GM19025 (cell line): ENCODE measurements at regions not wholly inside any gene's neighbourhood (a gene's known extent, or its start where the extent isn't known, plus 50 kb on each side); places are given as distances from the start of the nearest gene placed in this dataset.
"Not testable (repeated sequence)": the region's sequence is repeated elsewhere in the genome, so short reads cannot be mapped to it uniquely, and the experiment has no call there.

Experiments
- ATAC-seq: cut with Tn5 transposase; IDR thresholded peaks from one replicate; pipeline ENCODE4 v1.9.1; 2021; ENCODE audit warnings: mild to moderate bottlenecking, low read depth, moderate library complexity; ENCODE audit not compliant: unreplicated experiment

DNA sequence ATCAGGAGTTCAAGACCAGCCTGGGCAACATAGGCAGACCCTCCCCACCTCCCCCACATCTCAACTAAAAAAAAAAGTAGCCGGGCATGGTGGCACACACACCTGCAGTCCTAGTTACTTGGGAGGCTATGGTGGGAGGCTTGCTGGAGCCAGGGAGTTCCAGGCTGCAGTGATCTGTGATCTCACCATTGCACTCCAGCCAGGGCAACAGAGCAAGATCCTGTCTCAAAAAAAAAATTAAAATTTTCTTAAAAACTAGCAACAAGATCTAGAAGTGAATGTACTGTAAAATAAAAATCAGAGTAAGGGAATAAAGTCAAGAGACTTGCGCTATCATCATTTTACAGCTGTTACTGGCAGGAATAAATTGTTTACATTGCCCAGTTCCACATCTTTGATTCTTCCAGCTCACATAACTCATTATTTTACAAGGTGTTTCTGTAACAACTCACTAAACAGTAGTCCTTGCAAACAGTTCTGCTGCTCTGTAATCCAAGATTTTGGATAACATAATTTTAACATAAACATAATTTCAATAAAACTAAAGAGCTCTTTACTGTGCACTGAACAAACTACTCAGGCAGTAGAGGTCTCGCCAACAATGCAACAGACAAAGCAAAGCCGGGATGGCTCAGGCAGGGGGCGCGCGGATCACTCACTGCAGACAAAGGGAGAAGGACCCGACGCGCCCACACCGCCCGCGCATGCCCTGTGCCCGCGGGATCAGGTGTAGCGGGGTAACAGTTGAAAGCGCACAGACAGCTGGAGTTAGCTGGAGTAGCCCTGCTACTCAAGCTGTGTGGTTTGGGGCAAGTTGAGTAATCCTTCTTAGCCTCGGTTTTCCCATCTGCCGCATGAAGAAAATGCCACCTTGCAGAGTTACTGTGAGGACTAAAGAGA, 73.3 kb upstream of the NFE2L3 start:
- peak; percentile 93 for ATAC-seq

DNA sequence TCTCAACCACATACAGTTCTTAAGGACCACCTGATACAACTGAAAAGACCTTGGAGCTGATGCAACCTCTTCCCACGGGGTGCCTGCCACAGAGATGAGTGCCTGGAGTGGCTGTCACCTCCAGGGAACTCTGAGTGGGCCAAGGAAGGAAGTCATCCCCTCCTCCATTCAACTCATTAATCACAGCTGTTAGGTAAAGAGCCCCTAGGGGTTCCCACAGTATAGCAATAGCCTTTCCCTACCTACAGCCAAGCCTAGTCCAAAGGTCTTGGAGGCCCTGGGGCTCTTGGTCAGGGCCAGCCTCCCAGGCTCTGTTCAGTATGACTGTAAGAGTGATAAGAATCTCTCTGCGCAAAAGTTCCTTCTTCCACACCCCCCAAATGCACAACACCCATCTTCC, 70.4 kb upstream of the NFE2L3 start:
- no peak for ATAC-seq

DNA sequence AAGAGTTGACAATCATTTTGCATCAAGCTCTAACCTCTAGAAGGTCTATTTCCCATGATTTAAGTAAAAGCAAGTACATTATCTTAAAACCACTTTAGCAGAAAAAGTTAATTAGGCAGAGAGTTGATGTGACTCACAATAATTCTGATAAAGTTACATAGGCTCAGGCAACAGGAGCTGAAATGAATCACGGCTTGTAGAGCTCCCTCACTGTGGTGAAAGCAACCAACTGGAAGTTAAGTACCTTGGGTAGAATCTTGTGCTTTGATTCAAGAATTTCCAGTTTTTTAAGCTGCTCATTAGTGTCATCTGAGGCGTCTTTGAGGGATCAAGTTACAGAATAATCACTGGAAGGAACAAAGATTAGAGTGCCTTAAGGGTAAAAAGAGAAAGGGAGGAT, 68.9 kb upstream of the NFE2L3 start:
- ATAC-seq, result no peak

DNA sequence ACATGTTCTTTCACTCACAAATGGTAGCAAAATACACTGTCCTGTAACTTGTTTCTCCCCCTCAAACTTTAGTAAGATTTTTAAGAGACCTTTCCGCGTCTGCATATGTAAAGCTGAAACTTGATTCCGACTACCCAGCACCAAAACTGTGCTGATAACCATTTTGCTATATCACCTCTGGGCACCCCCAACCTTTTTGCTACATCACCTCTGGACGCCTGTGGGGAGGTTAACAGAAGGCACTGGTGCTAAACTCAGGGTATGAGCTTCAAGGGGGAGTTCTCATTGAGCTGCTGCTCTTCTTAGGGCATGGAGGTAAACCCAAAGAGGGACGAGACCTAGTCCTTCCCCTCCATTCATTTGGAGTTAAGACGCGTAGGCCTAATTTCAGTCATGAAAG, 67.6 kb upstream of the NFE2L3 start:
- no peak for ATAC-seq

DNA sequence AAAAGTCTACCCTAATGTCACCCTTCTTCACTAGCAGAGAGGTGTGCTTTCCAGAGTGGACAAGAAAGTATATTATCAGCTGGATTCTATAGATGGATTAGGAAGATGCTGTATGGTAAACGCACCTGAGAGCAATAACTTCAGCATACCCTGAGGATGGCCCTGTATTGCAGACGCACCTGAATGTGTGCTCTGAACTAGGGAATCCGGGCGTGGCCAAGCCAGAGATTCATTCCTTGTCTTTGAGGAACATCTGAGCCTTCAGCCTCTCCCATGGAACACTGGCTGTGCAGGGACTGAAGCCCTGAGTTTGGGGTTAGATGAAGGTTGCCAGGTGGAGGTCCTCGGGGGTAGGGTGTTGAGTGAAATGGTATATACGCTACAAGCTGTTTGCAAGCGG, 66.2 kb upstream of the NFE2L3 start:
- no peak for ATAC-seq

DNA sequence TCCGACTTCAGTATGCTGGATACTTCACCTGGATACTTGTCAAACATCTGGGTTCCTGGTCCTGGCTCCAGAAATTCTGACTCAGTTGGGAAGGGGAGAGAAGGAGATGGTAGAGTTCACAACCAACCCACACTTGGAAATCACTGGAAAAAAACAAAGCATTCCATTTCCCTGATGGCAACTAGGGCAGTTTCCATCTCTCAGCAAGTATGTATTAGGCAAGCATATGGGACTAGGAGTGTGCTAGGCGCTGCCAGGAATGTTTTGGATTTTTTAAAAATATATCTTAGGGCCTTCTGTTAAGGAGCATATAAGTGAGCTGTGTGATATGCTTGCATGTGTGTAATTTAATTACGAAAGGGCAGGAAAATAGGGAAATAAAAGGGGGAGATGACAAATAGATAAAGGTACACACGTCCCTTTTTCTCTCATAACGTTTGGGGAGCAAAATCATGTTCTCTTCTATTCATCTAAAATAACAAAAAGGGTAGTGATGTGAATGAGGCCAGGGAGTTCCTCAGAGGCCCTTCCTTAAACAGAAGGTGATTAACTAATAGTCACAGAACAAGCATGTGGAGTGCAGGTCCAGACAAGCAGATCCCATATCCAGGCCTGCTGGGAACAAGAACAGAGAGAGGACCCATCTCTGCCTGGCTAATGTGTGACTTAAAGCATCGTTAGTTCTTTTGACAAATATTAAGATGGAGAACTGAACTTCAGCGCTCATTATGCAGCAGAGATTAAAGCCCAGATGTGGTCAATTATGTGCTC, 64.5 kb upstream of the NFE2L3 start:
- no peak for ATAC-seq

DNA sequence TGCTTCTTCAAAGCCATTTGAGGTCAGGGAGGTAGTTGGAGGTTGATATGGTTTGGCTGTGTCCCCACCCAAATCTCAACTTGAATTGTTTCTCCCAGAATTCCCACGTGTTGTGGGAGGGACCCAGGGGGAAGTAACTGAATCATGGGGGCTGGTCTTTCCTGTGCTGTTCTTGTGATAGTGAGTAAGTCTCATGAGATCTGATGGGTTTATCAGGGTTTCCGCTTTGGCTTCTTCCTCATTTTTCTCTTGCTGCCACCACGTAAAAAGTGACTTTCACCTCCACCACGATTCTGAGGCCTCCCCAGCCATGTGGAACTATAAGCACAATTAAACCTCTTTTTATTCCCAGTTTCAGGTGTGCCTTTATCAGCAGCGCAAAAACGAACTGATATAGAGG, 62.5 kb upstream of the NFE2L3 start:
- ATAC-seq, result not testable (repeated sequence)

DNA sequence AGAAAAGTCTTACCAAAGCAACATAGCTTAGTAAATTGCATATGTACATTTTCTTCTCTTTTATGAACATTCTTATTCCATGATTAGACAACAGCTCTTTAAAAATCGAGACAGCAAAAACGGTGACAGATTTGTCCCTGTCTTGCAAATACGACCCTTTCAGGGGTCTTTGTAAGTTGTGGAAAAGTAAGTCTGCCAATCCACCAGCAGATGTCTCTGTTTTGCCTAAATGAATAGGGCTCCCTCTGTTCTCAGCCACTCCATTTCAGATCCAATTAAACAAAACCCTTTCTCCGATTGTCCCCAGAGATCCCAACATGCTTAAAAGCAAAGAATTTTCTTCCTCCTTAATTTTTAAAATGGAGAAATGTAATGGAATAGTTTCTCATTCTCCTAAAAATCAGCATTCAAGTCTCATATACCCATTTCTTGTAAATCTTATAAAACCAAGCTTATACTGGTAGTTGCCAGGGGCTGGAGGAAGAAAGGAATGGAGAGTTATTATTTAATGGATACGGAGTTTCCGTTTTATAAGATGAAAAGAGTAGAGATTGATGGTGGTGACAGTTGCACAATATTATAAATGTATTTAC, 61.0 kb upstream of the NFE2L3 start:
- ATAC-seq, result no peak

DNA sequence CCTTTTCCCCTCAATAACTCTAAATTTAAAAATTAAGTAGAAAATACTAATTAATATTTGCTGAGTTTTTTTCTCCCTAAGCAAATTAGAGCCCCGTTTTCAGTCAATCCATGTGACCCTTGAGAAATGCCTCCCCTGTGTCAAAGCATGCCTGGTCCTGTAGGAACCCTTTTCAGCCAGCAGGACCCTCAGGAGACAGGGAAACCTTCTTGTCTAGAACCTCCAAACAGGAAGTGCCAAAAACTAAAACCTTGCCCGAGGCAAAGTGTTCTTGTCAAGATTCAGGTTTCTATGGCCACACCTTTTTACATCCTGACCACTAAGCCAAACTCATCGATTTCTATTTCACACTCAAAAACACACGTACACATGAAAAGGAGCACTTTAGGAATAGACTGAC, 60.1 kb upstream of the NFE2L3 start:
- no peak for ATAC-seq

DNA sequence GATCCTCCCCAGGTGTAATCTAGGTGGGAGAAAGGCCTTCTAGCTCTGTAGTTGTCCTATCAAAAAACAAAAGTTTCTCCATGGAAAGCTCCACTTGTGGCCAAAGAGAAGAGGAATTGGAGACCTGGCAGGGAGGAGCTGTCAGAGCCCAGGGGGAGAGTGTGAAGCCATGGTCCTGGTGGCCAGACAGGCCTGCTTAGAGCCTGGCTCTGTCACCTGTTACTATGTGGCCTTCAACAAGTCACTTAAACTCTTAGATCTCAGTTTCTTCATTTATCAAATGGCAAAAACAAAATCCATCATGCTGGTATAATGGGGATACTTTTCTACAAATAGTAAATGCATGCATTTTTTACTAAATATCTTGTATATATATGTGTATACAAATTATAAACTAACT, 59.0 kb upstream of the NFE2L3 start:
- ATAC-seq, result no peak

DNA sequence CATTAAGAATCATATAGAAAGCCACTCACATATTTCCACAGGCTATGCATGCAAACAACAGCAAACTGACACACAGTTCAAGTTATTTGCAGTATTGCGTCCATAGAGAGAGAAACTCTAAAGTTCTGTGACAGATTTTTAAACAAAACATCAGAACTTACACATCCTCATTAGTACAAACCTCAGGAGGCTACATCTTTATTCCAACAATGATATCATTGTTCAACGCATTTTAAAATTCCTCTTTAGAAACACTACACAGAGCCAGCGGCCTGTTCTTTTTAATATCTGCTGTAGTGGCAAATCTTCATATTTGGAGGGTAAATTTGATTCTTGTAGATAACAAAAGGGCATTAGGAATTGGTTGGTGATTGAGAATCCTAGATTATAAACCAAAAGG, 55.9 kb upstream of the NFE2L3 start:
- no peak for ATAC-seq

DNA sequence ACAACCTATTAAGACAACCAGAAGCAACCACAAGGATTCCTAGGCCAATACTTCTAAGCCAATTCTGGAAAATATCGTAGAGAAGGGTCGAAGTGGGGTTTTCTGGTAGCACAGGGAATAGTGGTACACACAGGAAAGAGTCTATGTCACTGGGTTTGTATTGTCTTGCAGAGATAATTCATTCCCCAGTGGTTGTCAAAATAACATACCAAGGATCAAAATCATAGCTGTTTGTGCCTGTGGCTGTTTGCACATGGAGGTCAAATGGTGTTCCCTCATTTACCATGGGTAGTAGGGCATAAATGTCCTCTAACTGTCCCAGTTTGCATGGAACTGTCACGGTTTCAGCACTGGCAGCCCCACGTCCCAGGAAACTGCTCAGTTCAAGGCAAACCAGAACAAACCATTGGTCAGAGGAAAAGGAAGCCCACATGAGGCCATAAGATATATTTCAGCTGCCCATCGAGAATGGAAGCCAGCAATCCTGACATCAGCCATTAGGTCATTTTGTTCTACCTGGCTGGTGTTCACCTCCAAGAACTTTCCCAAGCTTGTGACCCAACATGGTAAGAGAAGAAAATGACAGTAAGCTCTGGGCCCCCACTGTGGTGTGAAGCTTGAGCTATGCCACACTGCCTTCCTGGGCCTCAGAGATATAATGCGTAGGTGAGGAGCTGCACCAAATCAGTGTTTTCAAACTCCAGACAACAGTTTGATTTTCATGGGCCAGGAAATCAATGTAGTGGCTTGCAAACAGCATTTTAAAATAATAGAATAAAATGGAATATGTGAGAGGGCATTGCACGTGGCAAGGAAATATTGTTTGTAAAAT, 53.9 kb upstream of the NFE2L3 start:
- no peak for ATAC-seq

DNA sequence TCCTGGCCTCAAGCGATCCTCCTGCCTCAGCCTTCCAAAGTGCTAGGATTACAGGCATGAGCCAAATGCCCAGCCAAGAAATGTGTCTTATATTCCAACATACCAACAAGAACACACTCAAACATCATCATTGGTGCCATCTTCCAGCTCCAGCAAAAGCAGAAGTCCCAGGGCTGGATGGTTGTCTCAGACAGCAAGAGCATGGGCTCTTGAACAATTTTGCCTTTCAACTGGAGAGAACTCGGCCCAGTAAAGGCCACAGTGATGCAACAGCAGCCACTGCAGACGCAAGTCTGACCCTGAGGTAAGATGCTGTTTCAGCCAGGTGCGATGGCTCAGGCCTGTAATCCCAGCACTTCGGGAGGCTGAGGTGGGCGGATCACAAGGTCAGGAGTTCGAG, 52.8 kb upstream of the NFE2L3 start:
- ATAC-seq, result no peak

DNA sequence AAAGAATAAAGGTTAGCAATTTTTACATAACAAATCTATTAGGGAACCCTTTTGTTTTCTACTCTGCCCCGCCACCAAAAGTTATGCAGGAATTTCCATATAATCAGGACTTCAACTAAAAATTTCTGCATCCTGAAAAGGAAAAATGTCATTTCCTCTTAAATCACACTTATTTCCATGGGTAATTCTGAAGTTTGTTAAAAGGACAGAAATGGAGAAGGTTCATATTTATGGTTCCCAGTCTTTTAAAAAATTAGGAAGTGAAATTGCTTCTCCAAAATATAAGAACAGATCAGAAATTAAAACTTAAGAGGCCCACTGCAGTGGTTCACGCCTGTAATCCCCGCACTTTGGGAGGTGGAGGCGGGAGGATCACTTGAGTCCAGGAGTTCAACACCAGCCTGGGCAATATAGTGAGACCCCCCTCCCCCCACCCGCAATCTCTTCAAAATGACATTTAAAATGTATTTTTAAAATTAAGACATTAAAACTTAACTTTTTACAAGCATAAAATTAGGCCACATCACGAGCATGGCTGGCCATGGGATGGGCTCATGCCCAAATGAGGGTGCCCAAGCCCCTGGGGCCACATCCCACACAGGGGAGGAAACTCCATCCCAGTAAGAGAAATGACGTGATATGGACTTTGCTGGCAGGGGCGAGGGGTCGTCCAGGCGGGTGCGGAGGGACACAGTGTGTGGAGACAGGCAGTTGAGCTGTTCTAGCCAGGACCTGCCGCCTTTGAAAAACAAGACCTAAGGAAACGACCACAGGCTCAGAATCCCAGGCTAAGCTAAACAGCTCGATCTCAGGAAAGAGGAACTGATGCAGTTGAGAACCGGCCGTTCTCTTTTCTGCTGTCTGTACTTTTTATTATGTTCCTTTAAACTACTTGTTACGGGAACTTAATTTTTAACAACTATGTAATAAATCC, 51.3 kb upstream of the NFE2L3 start:
- no peak for ATAC-seq

DNA sequence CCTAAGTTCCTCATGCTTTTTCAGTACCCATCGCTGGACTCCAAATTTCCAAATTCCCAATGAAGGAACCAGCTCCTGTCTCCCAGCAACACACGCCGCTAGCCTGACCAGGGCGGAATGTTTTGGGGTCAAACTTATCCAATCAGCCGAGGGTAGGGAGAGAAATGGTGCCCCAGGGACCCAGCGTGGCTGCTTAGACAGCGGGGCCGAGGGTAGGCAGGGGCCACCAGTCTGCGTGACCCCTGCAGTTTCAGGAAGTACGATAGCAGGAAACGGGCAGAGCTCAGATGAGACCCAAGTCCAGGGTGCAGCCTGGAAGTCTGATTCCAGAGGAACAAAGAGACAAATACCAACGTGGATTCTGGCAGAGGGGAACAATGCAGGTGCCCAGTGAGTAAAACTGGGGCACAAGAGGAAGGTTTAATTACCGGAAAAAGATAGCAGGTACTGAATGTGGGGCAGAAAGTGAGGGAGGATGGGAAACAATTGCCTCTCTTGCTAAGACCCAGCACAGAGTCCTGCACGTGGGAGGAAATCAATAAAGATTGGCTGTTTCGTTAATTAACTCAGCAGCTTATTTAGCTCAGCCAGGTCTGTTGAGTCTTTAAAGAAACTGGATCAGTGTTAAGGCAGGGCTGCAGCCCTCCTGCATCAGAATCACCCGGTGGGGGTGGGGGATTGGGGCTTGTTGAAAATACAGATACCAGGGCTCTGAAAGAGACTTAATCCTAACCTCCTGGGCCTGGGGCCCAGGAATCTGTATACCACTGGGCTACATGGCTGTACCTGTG, 50.4 kb upstream of the NFE2L3 start:
- no peak for ATAC-seq

DNA sequence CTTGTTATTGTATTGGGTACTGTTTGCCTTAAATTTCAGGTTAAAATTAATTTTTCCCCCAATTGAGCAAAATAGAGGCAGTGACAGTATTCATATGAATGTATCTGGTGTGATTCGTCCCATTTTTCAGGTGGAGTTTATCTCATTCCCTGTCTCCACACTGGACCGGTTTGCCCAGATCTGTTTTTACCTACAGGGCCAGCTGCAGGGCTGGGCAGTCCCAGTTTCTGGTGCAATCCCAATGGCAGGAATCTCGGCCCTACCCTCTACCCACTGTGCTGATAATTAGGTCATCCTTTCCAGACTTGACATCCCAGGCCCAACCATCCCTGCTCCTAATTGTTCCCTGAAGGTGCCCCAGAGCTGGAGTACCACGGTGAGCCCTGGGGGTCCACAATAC, 49.8 kb upstream of the NFE2L3 start:
- no peak for ATAC-seq
